Gastrocnemius medialis (tissue), 4 donors: ENCODE measurements at regions not wholly inside any gene's neighbourhood (a gene's known extent, or its start where the extent isn't known, plus 50 kb on each side); places are given as distances from the start of the nearest gene placed in this dataset.

Source experiments
- POLR2A ChIP-seq, 2 donors: fragments of 450-650 bp; IDR thresholded peaks; one replicate each; pipeline ENCODE4 v1.6.1; 2017; ENCODE audit warnings: antibody characterized with exemption in 2 of 2, mild to moderate bottlenecking in 2 of 2, moderate library complexity in 2 of 2
- TF ChIP-seq, protein P1 (sequence below), 5 experiments: fragments of 450-650 bp in 3 of 5; fragments of 200-600 bp in 2 of 5; sonication (generic) in 2 of 5; IDR thresholded peaks in 4 of 5; conservative IDR thresholded peaks in 1 of 5; 1 replicate in 4 of 5; 2 replicates in 1 of 5; pipeline ENCODE4 v1.5.1; 2016 to 2019; ENCODE audit warnings: antibody characterized with exemption in 5 of 5, mild to moderate bottlenecking in 3 of 5, moderate library complexity in 3 of 5

DNA sequence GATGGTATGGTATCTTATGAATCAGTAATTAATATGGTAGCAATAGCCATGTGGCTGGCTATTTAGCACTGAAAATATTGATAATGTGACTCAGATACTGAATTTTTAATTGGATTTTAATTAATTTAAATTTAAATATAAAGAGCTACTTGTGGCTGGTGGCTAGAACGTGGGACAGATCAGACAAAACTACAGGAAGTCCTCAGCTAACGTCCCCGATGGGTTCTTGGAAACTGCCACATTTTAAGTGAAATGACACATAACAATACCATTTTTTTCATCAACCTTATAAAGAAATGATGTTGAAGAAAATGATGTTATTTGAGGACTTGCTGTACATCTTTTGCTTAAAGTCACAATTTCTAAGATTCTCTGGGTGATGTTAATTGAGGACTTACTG is 138.1 kb upstream of the FLRT2 start:
- TF ChIP-seq POLR2A (IDR thresholded peaks at IDR 0.05) = no peak
- TF ChIP-seq, protein P1, sequence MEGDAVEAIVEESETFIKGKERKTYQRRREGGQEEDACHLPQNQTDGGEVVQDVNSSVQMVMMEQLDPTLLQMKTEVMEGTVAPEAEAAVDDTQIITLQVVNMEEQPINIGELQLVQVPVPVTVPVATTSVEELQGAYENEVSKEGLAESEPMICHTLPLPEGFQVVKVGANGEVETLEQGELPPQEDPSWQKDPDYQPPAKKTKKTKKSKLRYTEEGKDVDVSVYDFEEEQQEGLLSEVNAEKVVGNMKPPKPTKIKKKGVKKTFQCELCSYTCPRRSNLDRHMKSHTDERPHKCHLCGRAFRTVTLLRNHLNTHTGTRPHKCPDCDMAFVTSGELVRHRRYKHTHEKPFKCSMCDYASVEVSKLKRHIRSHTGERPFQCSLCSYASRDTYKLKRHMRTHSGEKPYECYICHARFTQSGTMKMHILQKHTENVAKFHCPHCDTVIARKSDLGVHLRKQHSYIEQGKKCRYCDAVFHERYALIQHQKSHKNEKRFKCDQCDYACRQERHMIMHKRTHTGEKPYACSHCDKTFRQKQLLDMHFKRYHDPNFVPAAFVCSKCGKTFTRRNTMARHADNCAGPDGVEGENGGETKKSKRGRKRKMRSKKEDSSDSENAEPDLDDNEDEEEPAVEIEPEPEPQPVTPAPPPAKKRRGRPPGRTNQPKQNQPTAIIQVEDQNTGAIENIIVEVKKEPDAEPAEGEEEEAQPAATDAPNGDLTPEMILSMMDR (IDR thresholded peaks at IDR 0.05 in 4 of 5, conservative IDR thresholded peaks at IDR 0.05 in 1 of 5) = no peak
